NCI-H128 (cell line): ENCODE measurements at regions not wholly inside any gene's neighbourhood (a gene's known extent, or its start where the extent isn't known, plus 50 kb on each side); places are given as distances from the start of the nearest gene placed in this dataset.
"Not testable (repeated sequence)": the region's sequence is repeated elsewhere in the genome, so short reads cannot be mapped to it uniquely, and the experiment has no call there.

Source experiments
- DNase-seq: peaks from one replicate; lab custom pipeline; 2025; ENCODE audit not compliant: unreplicated experiment; lab: John Stamatoyannopoulos, UW

- DNase-seq = no peak
These were observed 138.7 kb downstream of the AKR1D1 start for GRCh38 chr7:138214926-138215325.

GRCh38 chr7:138220321-138220720, 144.1 kb downstream of the AKR1D1 start:
- DNase-seq = not testable (repeated sequence)

GRCh38 chr7:138221388-138221787, 145.1 kb downstream of the AKR1D1 start:
- not testable (repeated sequence) for DNase-seq

GRCh38 chr7:138223402-138223879, 147.2 kb downstream of the AKR1D1 start:
- no peak for DNase-seq

- DNase-seq = no peak
These were observed 149.8 kb downstream of the AKR1D1 start for GRCh38 chr7:138226001-138226476.

- no peak for DNase-seq
These were observed 150.6 kb downstream of the AKR1D1 start for GRCh38 chr7:138226745-138227279.

- no peak for DNase-seq
These were observed 151.9 kb downstream of the AKR1D1 start for GRCh38 chr7:138228119-138228518.

GRCh38 chr7:138228769-138229168, 152.5 kb downstream of the AKR1D1 start:
- no peak for DNase-seq

- DNase-seq = no peak
These were observed 156.9 kb downstream of the AKR1D1 start for GRCh38 chr7:138233189-138233588.

- DNase-seq = no peak
These were observed 158.9 kb downstream of the AKR1D1 start for GRCh38 chr7:138235207-138235606.

GRCh38 chr7:138237995-138238394, 161.7 kb downstream of the AKR1D1 start:
- no peak for DNase-seq

GRCh38 chr7:138238734-138239659, 162.7 kb downstream of the AKR1D1 start:
- no peak for DNase-seq

- no peak for DNase-seq
These were observed 167.2 kb downstream of the AKR1D1 start for GRCh38 chr7:138243430-138243829.

GRCh38 chr7:138243836-138244235, 167.6 kb downstream of the AKR1D1 start:
- DNase-seq = no peak

- DNase-seq = no peak
These were observed 168.3 kb downstream of the AKR1D1 start for GRCh38 chr7:138244606-138245005.

- DNase-seq = no peak
These were observed 169.0 kb downstream of the AKR1D1 start for GRCh38 chr7:138245216-138245615.

- DNase-seq = no peak
These were observed 169.4 kb downstream of the AKR1D1 start for GRCh38 chr7:138245682-138246081.

- DNase-seq = no peak
These were observed 170.2 kb downstream of the AKR1D1 start for GRCh38 chr7:138246428-138246827.

- no peak for DNase-seq
These were observed 170.8 kb downstream of the AKR1D1 start for GRCh38 chr7:138247081-138247480.

GRCh38 chr7:138247568-138248333, 171.5 kb downstream of the AKR1D1 start:
- no peak for DNase-seq

GRCh38 chr7:138248609-138249008, 172.3 kb downstream of the AKR1D1 start:
- no peak for DNase-seq
